Heart right ventricle (tissue), 16 donors: ENCODE measurements at regions not wholly inside any gene's neighbourhood (a gene's known extent, or its start where the extent isn't known, plus 50 kb on each side); places are given as distances from the start of the nearest gene placed in this dataset.

ENCODE experiments used
- ATAC-seq, 8 donors: fragments of 200-7000 bp; cut with Tn5 transposase; one replicate each; pipeline ENCODE4 v1.9.1; 2020; ENCODE audit warnings: mild to moderate bottlenecking in 8 of 8, moderate library complexity in 8 of 8, moderate number of reproducible peaks in 1 of 8
- DNase-seq, 2 donors: peaks; one replicate each; pipeline ENCODE4 v3.0.0-alpha.2; 2020
- H3K27ac ChIP-seq, 10 donors: fragments of 200-600 bp; sonication (generic) in 2 of 10; one replicate each; pipeline versions ENCODE4 v1.5.0 to v1.8.0; 2020 to 2022; ENCODE audit warnings: mild to moderate bottlenecking in 3 of 10
- H3K27me3 ChIP-seq, 7 donors: fragments of 200-600 bp; one replicate each; pipeline ENCODE4 v1.8.0; 2021 to 2022; ENCODE audit warnings: mild to moderate bottlenecking in 2 of 7
- H3K36me3 ChIP-seq, 9 donors: fragments of 200-600 bp; sonication (generic) in 1 of 9; one replicate each; pipeline versions ENCODE4 v1.5.0 to v1.8.0; 2020 to 2022; ENCODE audit warnings: mild to moderate bottlenecking in 2 of 9
- H3K4me1 ChIP-seq, 9 donors: fragments of 200-600 bp; sonication (generic) in 1 of 9; one replicate each; pipeline versions ENCODE4 v1.5.0 to v1.8.0; 2020 to 2022; ENCODE audit warnings: mild to moderate bottlenecking in 4 of 9
- H3K4me3 ChIP-seq, 10 donors: fragments of 200-600 bp; sonication (generic) in 2 of 10; one replicate each; pipeline versions ENCODE4 v1.5.0 to v1.8.0; 2020 to 2022; ENCODE audit warnings: mild to moderate bottlenecking in 7 of 10, moderate library complexity in 2 of 10
- H3K9me3 ChIP-seq, 11 donors: fragments of 200-600 bp in 10 of 11; sonication (generic) in 2 of 11; one replicate each; pipeline versions ENCODE4 v1.5.0 to v1.8.0; 2013 to 2022; ENCODE audit warnings: mild to moderate bottlenecking in 2 of 11, control low read depth in 1 of 11, moderate library complexity in 1 of 11
- WGBS, 2 donors: extraction: QIAGEN DNeasy Blood & Tissue Kit; methylation state at CpG; one replicate each; pipeline ENCODE4 v1.1.7; 2013; ENCODE audit warnings: inconsistent platforms in 1 of 2; 5-methylcytosine and 5-hydroxymethylcytosine counted together
- intact Hi-C, 10 donors: fragments of 100-400 bp; cut with DNase I; formaldehyde crosslinking; loops; one replicate each; pipeline versions ENCODE4 v1.11.1 to v1.14.2; 2022
- TF ChIP-seq, protein P1 (sequence below), 9 donors: fragments of 200-600 bp; sonication (generic) in 2 of 9; IDR thresholded peaks; one replicate each; pipeline versions ENCODE4 v1.5.0 to v1.8.0; 2021 to 2022; ENCODE audit warnings: antibody characterized with exemption in 9 of 9, mild to moderate bottlenecking in 5 of 9, moderate library complexity in 1 of 9
- donor health status: Arrhythmogenic right ventricular cardiomyopathy.
- donor health status: ischemic (EF 13 %, LVEDD 7.1; RV severe dilation, severe dysfunction).
- donor health status: healthy with polysubstance abuse.
- donor health status: DM: no; HTN: yes; CAD: no.
- donor health status: DM: no; HTN: no; CAD: no.
- donor health status: ischemic (EF 25% LVEDD 6.9; RV normal size, moderate dysfunction).
- donor health status: ischemic (EF 25% LVEDD 5.7; RV mildly dilated, moderate dysfunction).
- donor health status: healthy.
- donor health status: DM: yes; HTN: yes; CAD: no.
- donor health status: Ischemic cardiomyopathy.
- donor health status: ischemic (EF 35%, LVEDD 5.7; RV mildly dilated, moderate dysfunction).
- donor health status: nonischemic (EF 11% LVEDD 7.7; RV severe dilation, severe dysfunction).
- donor health status: DM: yes; HTN: yes; CAD: no.
- donor health status: PGD.
- donor health status: ischemic (EF 29% LVEDD 5.4; RV normal size, mild dysfunction).
- donor health status: nonischemic (EF 23%, LVEDD 6.1; RV moderate dilation, normal function).

GRCh38 chr1:87591492-87591891, 262.8 kb downstream of the LMO4 start:
- 71 to 81% methylated on average over 6 of the region's 6 CpGs for WGBS, 2 donors
- ATAC-seq (no peak), DNase-seq (no peak)
- H3K36me3 ChIP-seq: no peaks in the 10 kb centered on the region
- no peaks in the 10 kb centered on the region for H3K9me3 ChIP-seq
- peaks cover 0 to 12% (median 0%) of the 10 kb centered on the region in 9 donors for H3K4me1 ChIP-seq
- H3K27ac ChIP-seq: no peak overlapping the region
- intact Hi-C loops: no loop called here
- TF ChIP-seq, protein P1, sequence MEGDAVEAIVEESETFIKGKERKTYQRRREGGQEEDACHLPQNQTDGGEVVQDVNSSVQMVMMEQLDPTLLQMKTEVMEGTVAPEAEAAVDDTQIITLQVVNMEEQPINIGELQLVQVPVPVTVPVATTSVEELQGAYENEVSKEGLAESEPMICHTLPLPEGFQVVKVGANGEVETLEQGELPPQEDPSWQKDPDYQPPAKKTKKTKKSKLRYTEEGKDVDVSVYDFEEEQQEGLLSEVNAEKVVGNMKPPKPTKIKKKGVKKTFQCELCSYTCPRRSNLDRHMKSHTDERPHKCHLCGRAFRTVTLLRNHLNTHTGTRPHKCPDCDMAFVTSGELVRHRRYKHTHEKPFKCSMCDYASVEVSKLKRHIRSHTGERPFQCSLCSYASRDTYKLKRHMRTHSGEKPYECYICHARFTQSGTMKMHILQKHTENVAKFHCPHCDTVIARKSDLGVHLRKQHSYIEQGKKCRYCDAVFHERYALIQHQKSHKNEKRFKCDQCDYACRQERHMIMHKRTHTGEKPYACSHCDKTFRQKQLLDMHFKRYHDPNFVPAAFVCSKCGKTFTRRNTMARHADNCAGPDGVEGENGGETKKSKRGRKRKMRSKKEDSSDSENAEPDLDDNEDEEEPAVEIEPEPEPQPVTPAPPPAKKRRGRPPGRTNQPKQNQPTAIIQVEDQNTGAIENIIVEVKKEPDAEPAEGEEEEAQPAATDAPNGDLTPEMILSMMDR (IDR thresholded peaks at IDR 0.05): no peak
- no peaks in the 10 kb centered on the region for H3K27me3 ChIP-seq
- H3K4me3 ChIP-seq: no peak overlapping the region

DNA sequence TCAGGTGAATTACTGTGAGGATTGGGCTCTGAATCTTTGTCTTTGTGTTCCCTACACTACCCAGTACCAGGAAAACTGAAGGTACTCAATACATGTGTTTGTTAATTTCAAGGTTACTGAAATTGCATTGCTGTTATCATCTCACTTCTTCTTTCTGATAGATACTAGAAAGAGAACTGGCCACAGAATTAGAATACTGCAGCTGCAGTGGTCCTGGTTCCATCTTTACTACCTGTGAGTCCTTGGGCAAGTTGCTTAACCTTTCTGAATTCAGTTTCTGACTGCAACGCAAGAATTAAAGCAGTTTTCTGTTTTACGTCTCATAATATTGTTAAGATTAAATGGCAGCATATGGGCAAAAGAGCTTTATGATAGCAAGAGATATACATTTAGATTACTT, 263.5 kb downstream of the LMO4 start:
- H3K4me1 ChIP-seq: peaks cover 0 to 9% (median 0%) of the 10 kb centered on the region in 9 donors
- intact Hi-C loops: no loop called here
- TF ChIP-seq, protein P1 (IDR thresholded peaks at IDR 0.05): no peak
- 92 to 93% methylated on average over 2 of the region's 2 CpGs for WGBS, 2 donors
- no peak overlapping the region for H3K27ac ChIP-seq
- H3K27me3 ChIP-seq: no peaks in the 10 kb centered on the region
- H3K9me3 ChIP-seq: no peaks in the 10 kb centered on the region
- H3K36me3 ChIP-seq: no peaks in the 10 kb centered on the region
- ATAC-seq (no peak), DNase-seq (no peak)
- no peak overlapping the region for H3K4me3 ChIP-seq

DNA sequence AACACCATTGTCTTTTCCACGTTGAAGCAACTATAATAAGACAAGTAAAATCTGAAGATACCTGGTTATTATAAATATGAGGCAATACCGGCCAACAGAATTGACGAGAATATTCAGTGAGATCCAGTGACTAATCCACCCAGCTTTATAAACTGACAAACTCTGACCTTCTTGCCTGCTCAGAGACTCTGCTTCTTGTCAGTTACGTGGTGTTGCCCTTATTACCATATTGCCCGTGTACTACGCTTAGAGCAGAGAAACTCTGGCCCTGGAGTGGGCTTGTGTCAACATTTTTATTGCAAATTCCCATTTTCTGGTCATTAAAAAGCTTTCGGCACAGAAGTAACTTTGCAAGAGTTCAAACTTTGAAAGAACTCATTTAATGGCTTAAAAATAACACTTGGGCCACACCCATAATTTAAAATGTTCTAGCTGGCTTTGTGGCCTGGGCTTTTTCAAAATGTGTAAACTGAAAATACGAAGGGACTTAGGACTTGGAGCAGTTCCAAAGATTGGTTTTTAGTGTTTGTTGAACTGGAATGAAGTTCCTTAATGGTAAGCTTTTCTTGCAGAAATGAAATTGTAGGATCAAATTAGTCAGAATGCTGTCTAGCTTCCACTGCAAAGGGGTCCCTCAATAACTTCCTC, 266.2 kb downstream of the LMO4 start:
- no peak overlapping the region for H3K4me3 ChIP-seq
- TF ChIP-seq, protein P1 (IDR thresholded peaks at IDR 0.05): no peak
- intact Hi-C loops: no loop called here
- H3K27ac ChIP-seq: no peak overlapping the region
- 74 to 79% methylated on average over 8 of the region's 8 CpGs for WGBS, 2 donors
- peaks cover 0 to 3% (median 0%) of the 10 kb centered on the region in 9 donors for H3K4me1 ChIP-seq
- no peak for DNase-seq
- H3K9me3 ChIP-seq: no peaks in the 10 kb centered on the region
- no peak for ATAC-seq
- no peaks in the 10 kb centered on the region for H3K27me3 ChIP-seq
- H3K36me3 ChIP-seq: no peaks in the 10 kb centered on the region

DNA sequence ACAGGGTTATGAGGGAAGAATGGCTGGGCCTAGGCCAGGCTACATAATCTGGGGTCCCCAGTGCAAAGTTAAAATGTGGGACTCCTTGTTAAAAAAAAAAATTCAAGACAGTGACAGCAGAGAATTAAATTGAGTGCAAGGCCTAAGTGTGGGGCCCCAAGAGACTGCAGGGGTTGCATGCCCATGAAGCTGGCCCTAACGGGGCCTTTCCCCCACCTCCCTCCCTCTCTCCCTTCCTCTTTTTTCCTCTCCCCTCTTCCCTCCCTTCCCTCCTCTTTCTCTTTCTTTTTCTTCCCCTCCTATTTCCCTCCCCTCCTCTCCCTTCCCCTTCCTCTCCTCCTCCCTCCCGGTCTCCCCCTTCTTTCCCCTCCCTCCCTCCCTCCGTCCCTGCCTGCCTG, 266.7 kb downstream of the LMO4 start:
- no peaks in the 10 kb centered on the region for H3K36me3 ChIP-seq
- no peak for ATAC-seq
- no peaks in the 10 kb centered on the region for H3K9me3 ChIP-seq
- TF ChIP-seq, protein P1 (IDR thresholded peaks at IDR 0.05): no peak
- H3K27me3 ChIP-seq: no peaks in the 10 kb centered on the region
- H3K4me3 ChIP-seq: no peak overlapping the region
- peaks cover 0 to 3% (median 0%) of the 10 kb centered on the region in 9 donors for H3K4me1 ChIP-seq
- DNase-seq: no peak
- intact Hi-C loops: no loop called here
- no peak overlapping the region for H3K27ac ChIP-seq
- 47 to 70% methylated on average over 3 of the region's 3 CpGs for WGBS, 2 donors
